ENCODE measurements at regions not wholly inside any gene's neighbourhood (a gene's known extent, or its start where the extent isn't known, plus 50 kb on each side); places are given as distances from the start of the nearest gene placed in this dataset.

DNA sequence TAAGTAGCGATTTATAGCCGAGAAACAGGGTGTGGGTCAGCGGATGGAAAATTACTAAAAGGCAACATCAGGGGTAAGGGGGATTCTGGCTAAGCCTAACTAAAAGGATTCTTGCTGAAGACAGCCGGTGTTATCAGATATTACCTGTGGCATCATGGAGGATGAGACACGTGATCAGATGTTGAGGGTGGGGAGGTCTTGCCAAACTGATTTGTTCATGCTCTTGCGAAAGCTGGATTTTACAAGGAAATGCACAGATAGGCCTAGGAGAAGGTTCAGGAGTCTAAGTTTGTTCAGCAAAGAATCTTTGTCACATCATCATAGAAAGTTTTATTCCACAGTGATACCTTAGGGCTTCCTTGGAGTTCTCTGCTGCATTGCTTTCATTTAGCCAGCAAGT is 396.8 kb upstream of the TBL1XR1 start:
- TF ChIP-seq CEBPB (IDR thresholded peaks at IDR 0.05; ENCODE audit: borderline replicate concordance, low read depth, low read length) (peak; percentile 32), ZNF12 (CRISPR knock-in tag; IDR thresholded peaks at IDR 0.05) (no peak), PHB2 (IDR thresholded peaks at IDR 0.05; ENCODE audit: partially characterized antibody) (no peak), ZSCAN12 (CRISPR knock-in tag; IDR thresholded peaks at IDR 0.05) (no peak), GATAD2A (CRISPR knock-in tag; IDR thresholded peaks at IDR 0.05) (0 out of 2 replicates have a peak, but pooled peaks have one; percentile 17), HNF4A (CRISPR knock-in tag; IDR thresholded peaks at IDR 0.05) (0 out of 2 replicates have a peak, but pooled peaks have one; percentile 9), THAP8 (CRISPR knock-in tag; IDR thresholded peaks at IDR 0.05; ENCODE audit: borderline replicate concordance) (no peak)
- intact Hi-C loops (cut with micrococcal nuclease; ENCODE audit: unreplicated experiment) (no loop called here), in situ Hi-C loops (cut with HindIII; ENCODE audit: extremely low pct_ligation_motif_present, low pct_unique_long_range_greater_than_20kb) (no loop called here)
- ATAC-seq, result no peak
- whole genome bisulfite sequencing (ENCODE audit: low lambda C conversion rate), result 61% methylated on average over 6 of the region's 6 CpGs
- Histone ChIP-seq H3K79me2 (ENCODE audit: insufficient read depth, low read length) (no peaks in the 10 kb centered on the region), H3K9ac (ENCODE audit: insufficient read depth, low read depth, low read length) (no peak overlapping the region), H3K36me3 (replicated peaks in 1 of 2; ENCODE audit: control insufficient read depth in 1 of 2, insufficient read depth in 2 of 2, low read length in 2 of 2) (no peaks in the 10 kb centered on the region), H3K9me3 (ENCODE audit: low read length) (no peaks in the 10 kb centered on the region), H3K4me1 (ENCODE audit: insufficient read depth, low read length) (peaks cover 56% of the 10 kb centered on the region), H3K4me2 (ENCODE audit: low read depth, low read length) (no peak overlapping the region), H3K27ac (ENCODE audit: extremely low read length, insufficient read depth, low read length) (no peak overlapping the region), H3K4me3 (replicated peaks in 1 of 3; ENCODE audit: insufficient read depth in 1 of 3, low read depth in 2 of 3, low read length in 3 of 3) (no peak overlapping the region), H3K27me3 (ENCODE audit: control insufficient read depth in 1 of 2, insufficient read depth in 2 of 2, low read length in 2 of 2) (no peaks in the 10 kb centered on the region), H4K20me1 (ENCODE audit: insufficient read depth, low read length) (no peaks in the 10 kb centered on the region), H2AFZ (ENCODE audit: low read length) (no peak overlapping the region)
- CTCF ChIA-PET (ENCODE audit: low intra/inter-chr PET ratio, low total read pairs), result no interaction called here
- DNase-seq (ENCODE audit: low spot score), result no peak
- POLR2A ChIA-PET, result no interaction called here
- BruUV-seq (replicated peaks), result no TSS peak
- FAIRE-seq, result no peak

GRCh38 chr3:177595530-177596188 is 398.4 kb upstream of the TBL1XR1 start:
- POLR2A ChIA-PET, result no interaction called here
- intact Hi-C loops (cut with micrococcal nuclease; ENCODE audit: unreplicated experiment), result no loop called here
- TF ChIP-seq PAX8 (CRISPR knock-in tag; IDR thresholded peaks at IDR 0.05; ENCODE audit: borderline replicate concordance) (no peak), POLR2G (IDR thresholded peaks at IDR 0.05; ENCODE audit: low read depth, low read length) (no peak), IKZF4 (CRISPR knock-in tag; IDR thresholded peaks at IDR 0.05; ENCODE audit: borderline replicate concordance, low read depth, not compliant biosample characterization) (no peak), ZNF432 (CRISPR knock-in tag; IDR thresholded peaks at IDR 0.05; ENCODE audit: borderline replicate concordance) (no peak), FOSL2 (CRISPR knock-in tag; IDR thresholded peaks at IDR 0.05) (no peak)
- TF ChIP-seq, protein P1, sequence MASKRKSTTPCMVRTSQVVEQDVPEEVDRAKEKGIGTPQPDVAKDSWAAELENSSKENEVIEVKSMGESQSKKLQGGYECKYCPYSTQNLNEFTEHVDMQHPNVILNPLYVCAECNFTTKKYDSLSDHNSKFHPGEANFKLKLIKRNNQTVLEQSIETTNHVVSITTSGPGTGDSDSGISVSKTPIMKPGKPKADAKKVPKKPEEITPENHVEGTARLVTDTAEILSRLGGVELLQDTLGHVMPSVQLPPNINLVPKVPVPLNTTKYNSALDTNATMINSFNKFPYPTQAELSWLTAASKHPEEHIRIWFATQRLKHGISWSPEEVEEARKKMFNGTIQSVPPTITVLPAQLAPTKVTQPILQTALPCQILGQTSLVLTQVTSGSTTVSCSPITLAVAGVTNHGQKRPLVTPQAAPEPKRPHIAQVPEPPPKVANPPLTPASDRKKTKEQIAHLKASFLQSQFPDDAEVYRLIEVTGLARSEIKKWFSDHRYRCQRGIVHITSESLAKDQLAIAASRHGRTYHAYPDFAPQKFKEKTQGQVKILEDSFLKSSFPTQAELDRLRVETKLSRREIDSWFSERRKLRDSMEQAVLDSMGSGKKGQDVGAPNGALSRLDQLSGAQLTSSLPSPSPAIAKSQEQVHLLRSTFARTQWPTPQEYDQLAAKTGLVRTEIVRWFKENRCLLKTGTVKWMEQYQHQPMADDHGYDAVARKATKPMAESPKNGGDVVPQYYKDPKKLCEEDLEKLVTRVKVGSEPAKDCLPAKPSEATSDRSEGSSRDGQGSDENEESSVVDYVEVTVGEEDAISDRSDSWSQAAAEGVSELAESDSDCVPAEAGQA (IDR thresholded peaks at IDR 0.05; ENCODE audit: low read depth), result no peak
- TF ChIP-seq, protein P1 (CRISPR knock-in tag; IDR thresholded peaks at IDR 0.05; ENCODE audit: borderline replicate concordance), result no peak

More at GRCh38 chr3:177595530-177596188, 398.4 kb upstream of the TBL1XR1 start:
- no peak for FAIRE-seq
- H3K27ac ChIP-seq (ENCODE audit: extremely low read length, insufficient read depth, low read length), result no peak overlapping the region
- no TSS peak for BruUV-seq (replicated peaks)
- no peak overlapping the region for H3K9ac ChIP-seq (ENCODE audit: insufficient read depth, low read depth, low read length)
- H3K27me3 ChIP-seq (ENCODE audit: control insufficient read depth in 1 of 2, insufficient read depth in 2 of 2, low read length in 2 of 2), result no peaks in the 10 kb centered on the region
- no peak overlapping the region for H3K4me2 ChIP-seq (ENCODE audit: low read depth, low read length)
- H3K79me2 ChIP-seq (ENCODE audit: insufficient read depth, low read length), result no peaks in the 10 kb centered on the region
- no peak overlapping the region for H2AFZ ChIP-seq (ENCODE audit: low read length)
- ATAC-seq, result no peak
- 61% methylated on average over 4 of the region's 4 CpGs for WGBS (ENCODE audit: low lambda C conversion rate)
- H3K36me3 ChIP-seq (replicated peaks in 1 of 2; ENCODE audit: control insufficient read depth in 1 of 2, insufficient read depth in 2 of 2, low read length in 2 of 2), result no peaks in the 10 kb centered on the region
- H3K9me3 ChIP-seq (ENCODE audit: low read length), result no peaks in the 10 kb centered on the region
- H4K20me1 ChIP-seq (ENCODE audit: insufficient read depth, low read length), result no peaks in the 10 kb centered on the region
- DNase-seq (ENCODE audit: low spot score), result no peak
- CTCF ChIA-PET (ENCODE audit: low intra/inter-chr PET ratio, low total read pairs), result no interaction called here
- peaks cover 42% of the 10 kb centered on the region for H3K4me1 ChIP-seq (ENCODE audit: insufficient read depth, low read length)
- no peak overlapping the region for H3K4me3 ChIP-seq (replicated peaks in 1 of 3; ENCODE audit: insufficient read depth in 1 of 3, low read depth in 2 of 3, low read length in 3 of 3)
- in situ Hi-C loops (cut with HindIII; ENCODE audit: extremely low pct_ligation_motif_present, low pct_unique_long_range_greater_than_20kb), result no loop called here
